OCI-LY3 (cell line): ENCODE measurements at regions not wholly inside any gene's neighbourhood (a gene's known extent, or its start where the extent isn't known, plus 50 kb on each side); places are given as distances from the start of the nearest gene placed in this dataset.

ENCODE experiments used
- EZH2phosphoT487 ChIP-seq: fragments of 200-600 bp; shearing (Covaris generic); IDR thresholded peaks from 2 replicates; pipeline ENCODE4 v1.6.1; 2018; ENCODE audit warnings: antibody characterized with exemption, mixed run types, low read depth
- TF ChIP-seq, protein P1 (sequence below): fragments of 200-600, 300-600 bp; sonication (generic); IDR thresholded peaks from 2 replicates; pipeline ENCODE4 v1.5.1; 2014; ENCODE audit warnings: antibody characterized with exemption, low read length, low read depth

DNA sequence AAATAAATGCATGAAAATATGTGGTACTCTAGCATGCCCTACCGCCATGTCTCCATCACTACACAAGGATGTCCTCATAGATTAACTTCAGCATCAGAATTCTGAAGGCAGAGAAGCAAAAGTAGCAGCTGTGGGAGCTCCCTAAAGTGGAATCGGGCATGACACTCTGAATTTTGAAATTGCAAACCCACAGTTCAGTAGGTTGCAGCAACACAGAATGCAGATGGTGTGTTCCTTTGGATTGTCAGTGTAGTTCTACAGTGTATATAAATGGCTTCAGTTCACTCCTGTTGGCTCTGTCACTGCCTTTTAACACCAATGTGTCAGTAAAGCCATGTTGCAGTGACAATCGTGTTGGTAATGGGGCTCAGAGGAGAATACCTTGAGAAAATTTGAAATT, 973.6 kb upstream of the WWC1 start:
- TF ChIP-seq, protein P1, sequence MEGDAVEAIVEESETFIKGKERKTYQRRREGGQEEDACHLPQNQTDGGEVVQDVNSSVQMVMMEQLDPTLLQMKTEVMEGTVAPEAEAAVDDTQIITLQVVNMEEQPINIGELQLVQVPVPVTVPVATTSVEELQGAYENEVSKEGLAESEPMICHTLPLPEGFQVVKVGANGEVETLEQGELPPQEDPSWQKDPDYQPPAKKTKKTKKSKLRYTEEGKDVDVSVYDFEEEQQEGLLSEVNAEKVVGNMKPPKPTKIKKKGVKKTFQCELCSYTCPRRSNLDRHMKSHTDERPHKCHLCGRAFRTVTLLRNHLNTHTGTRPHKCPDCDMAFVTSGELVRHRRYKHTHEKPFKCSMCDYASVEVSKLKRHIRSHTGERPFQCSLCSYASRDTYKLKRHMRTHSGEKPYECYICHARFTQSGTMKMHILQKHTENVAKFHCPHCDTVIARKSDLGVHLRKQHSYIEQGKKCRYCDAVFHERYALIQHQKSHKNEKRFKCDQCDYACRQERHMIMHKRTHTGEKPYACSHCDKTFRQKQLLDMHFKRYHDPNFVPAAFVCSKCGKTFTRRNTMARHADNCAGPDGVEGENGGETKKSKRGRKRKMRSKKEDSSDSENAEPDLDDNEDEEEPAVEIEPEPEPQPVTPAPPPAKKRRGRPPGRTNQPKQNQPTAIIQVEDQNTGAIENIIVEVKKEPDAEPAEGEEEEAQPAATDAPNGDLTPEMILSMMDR: no peak
- no peak for TF ChIP-seq EZH2phosphoT487
